ENCODE measurements at regions not wholly inside any gene's neighbourhood (a gene's known extent, or its start where the extent isn't known, plus 50 kb on each side); places are given as distances from the start of the nearest gene placed in this dataset.

DNA sequence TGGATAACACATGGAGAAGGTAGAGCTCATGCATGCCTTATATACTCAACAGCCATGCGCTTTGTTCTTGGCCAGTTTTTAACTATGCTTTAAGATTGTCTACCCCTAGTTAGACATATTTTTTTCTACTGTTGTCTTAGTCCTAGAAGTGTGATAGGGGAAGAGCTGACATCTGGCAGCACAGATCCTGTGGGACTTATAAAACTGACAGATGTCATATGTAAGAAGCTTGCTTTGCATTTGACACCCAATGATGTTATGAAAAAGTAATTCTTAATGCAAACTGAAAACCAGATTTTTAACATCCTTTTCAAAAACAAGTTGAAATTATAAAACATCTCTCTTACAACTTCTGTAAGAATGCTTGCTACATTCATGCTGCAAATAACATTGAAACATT is 715.9 kb upstream of the LRRN3 start:
- TF ChIP-seq SMC3 (IDR thresholded peaks at IDR 0.05; ENCODE audit: low read depth, low read length) = no peak
- TF ChIP-seq, protein P1, sequence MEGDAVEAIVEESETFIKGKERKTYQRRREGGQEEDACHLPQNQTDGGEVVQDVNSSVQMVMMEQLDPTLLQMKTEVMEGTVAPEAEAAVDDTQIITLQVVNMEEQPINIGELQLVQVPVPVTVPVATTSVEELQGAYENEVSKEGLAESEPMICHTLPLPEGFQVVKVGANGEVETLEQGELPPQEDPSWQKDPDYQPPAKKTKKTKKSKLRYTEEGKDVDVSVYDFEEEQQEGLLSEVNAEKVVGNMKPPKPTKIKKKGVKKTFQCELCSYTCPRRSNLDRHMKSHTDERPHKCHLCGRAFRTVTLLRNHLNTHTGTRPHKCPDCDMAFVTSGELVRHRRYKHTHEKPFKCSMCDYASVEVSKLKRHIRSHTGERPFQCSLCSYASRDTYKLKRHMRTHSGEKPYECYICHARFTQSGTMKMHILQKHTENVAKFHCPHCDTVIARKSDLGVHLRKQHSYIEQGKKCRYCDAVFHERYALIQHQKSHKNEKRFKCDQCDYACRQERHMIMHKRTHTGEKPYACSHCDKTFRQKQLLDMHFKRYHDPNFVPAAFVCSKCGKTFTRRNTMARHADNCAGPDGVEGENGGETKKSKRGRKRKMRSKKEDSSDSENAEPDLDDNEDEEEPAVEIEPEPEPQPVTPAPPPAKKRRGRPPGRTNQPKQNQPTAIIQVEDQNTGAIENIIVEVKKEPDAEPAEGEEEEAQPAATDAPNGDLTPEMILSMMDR (conservative IDR thresholded peaks at IDR 0.05; ENCODE audit: low read depth, low read length) = no peak
- TF ChIP-seq POLR2A (IDR thresholded peaks at IDR 0.05; ENCODE audit: low read depth, low read length) = no peak
- no peak for TF ChIP-seq CEBPB (IDR thresholded peaks at IDR 0.05; ENCODE audit: low read depth, low read length)
- TF ChIP-seq, protein P2, sequence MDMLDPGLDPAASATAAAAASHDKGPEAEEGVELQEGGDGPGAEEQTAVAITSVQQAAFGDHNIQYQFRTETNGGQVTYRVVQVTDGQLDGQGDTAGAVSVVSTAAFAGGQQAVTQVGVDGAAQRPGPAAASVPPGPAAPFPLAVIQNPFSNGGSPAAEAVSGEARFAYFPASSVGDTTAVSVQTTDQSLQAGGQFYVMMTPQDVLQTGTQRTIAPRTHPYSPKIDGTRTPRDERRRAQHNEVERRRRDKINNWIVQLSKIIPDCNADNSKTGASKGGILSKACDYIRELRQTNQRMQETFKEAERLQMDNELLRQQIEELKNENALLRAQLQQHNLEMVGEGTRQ (IDR thresholded peaks at IDR 0.05; ENCODE audit: low read depth, low read length) = no peak
- TF ChIP-seq RFX5 (IDR thresholded peaks at IDR 0.05; ENCODE audit: low read depth, low read length) = no peak
- TF ChIP-seq, protein P3, sequence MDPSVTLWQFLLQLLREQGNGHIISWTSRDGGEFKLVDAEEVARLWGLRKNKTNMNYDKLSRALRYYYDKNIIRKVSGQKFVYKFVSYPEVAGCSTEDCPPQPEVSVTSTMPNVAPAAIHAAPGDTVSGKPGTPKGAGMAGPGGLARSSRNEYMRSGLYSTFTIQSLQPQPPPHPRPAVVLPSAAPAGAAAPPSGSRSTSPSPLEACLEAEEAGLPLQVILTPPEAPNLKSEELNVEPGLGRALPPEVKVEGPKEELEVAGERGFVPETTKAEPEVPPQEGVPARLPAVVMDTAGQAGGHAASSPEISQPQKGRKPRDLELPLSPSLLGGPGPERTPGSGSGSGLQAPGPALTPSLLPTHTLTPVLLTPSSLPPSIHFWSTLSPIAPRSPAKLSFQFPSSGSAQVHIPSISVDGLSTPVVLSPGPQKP (IDR thresholded peaks at IDR 0.05; ENCODE audit: borderline replicate concordance, low read depth, low read length) = no peak
- no peak for TF ChIP-seq BHLHE40 (IDR thresholded peaks at IDR 0.05; ENCODE audit: low read depth, low read length)
